ENCODE measurements at regions not wholly inside any gene's neighbourhood (a gene's known extent, or its start where the extent isn't known, plus 50 kb on each side); places are given as distances from the start of the nearest gene placed in this dataset.
"Not testable (repeated sequence)": the region's sequence is repeated elsewhere in the genome, so short reads cannot be mapped to it uniquely, and the experiment has no call there.

GRCh38 chr1:83135524-83136157 lies 863.3 kb downstream of the TTLL7 start:
- not testable (repeated sequence) for DNase-seq (ENCODE audit: low read depth in 2 of 2)

DNA sequence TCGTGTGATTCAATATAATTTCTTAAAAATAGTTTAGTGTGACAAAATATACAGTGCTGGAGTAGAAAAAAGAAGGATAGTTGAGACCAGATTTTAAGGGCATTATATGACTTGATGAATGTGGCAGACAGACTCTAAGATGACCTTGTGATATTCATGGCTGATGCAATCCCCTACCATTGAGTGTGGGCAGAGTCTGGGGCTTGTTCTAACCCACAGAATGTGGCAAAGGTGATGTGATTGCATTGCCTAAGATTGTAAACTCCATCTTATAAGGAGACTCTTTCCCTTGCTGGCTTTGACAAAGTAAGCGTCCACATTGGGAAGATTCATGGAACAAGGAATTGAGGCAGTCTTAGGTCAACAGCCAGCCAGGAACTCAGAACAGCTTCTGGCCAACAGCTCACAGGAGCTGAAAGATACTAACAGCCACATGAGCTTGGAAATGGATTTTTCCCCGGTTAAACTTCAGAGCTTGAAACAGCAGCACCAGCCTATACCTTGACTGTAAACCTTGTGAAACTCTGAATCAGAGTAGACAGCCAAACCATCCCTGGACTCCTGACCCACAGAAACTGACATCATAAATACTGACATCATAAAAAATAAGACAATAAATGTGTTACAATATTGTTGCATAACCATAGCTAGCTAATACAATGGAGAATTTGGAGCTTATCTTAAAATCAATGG lies 864.5 kb downstream of the TTLL7 start:
- DNase-seq (ENCODE audit: low read depth in 2 of 2), result not testable (repeated sequence)

DNA sequence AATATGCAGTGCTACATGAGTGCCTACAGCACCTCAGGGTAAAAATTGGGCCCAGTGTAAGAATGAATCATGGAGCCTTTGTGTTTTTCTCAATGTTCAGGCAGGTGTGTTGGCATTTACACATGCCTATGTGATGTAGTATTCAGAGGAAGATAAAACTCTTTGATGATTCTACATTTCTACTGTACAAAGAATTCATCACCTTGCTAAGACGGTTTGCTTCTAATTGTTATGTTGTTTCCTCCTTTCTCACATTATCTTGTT lies 867.3 kb downstream of the TTLL7 start:
- no peak for DNase-seq (ENCODE audit: low read depth in 2 of 2)

GRCh38 chr1:83130886-83131691 lies 867.8 kb downstream of the TTLL7 start:
- no peak for DNase-seq (ENCODE audit: low read depth in 2 of 2)

- no peak for DNase-seq (ENCODE audit: low read depth in 2 of 2)
Observed at GRCh38 chr1:83129107-83129506, 869.8 kb downstream of the TTLL7 start.

- no peak for DNase-seq (ENCODE audit: low read depth in 2 of 2)
Observed at GRCh38 chr1:83125456-83125855, 873.5 kb downstream of the TTLL7 start.

GRCh38 chr1:83123019-83123418 lies 875.9 kb downstream of the TTLL7 start:
- DNase-seq (ENCODE audit: low read depth in 2 of 2), result no peak

DNA sequence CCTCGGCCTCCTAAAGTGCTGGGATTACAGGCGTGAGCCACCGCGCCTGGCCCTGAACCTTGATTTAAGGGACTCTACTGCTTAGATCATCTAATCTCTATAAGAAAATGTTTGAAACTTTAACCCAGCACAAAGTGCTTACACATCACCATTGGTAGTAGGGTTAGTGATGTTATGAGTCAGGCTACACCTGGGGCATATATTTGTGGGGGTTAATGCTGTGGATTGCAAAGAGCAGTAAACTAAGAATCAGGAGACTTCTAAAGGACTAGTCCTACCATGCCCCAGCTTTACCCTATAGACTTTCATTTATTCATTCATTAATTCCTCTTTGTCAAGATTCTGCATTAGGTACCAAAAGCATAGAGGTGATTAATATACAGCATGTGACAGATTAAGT lies 880.5 kb downstream of the TTLL7 start:
- DNase-seq (ENCODE audit: low read depth in 2 of 2), result no peak

DNA sequence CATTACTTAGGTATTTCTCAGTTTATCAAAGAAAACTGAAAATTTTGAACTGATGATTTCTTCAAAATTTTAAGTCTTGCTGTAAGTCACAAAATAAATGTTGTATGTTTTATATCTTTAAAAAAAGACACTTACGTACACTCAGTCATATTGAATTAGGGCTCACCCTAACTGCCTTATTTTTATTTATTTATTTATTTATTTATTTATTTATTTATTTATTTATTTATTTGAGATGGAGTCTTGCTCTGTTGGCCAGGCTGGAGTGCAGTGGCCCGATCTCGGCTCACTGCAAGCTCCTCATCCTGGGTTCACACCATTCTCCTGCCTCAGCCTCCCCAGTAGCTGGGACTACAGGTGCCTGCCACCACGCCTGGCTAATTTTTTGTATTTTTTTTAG lies 881.9 kb downstream of the TTLL7 start:
- not testable (repeated sequence) for DNase-seq (ENCODE audit: low read depth in 2 of 2)

DNA sequence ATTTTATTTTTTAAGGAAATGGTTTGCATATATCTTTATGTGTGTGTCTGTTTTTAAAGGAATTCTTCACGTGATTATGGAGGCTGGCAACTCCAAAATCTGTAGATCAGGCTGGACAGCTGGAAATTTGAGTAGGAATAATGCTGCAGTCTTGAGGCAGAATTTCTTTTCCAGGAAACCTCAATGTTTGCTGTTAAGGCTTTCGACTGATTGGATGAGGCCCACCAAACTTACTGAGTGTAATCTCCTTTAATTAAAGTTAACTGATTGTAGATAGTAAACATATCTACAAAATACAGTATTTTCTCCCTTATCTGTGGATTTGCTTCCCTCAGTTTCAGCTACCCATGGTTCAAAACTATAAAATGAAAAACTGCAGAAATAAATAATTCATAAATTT lies 883.1 kb downstream of the TTLL7 start:
- DNase-seq (ENCODE audit: low read depth in 2 of 2), result no peak

- DNase-seq (ENCODE audit: low read depth in 2 of 2), result no peak
Observed at GRCh38 chr1:83114136-83114834, 884.6 kb downstream of the TTLL7 start.

GRCh38 chr1:83113652-83114051 lies 885.3 kb downstream of the TTLL7 start:
- no peak for DNase-seq (ENCODE audit: low read depth in 2 of 2)

DNA sequence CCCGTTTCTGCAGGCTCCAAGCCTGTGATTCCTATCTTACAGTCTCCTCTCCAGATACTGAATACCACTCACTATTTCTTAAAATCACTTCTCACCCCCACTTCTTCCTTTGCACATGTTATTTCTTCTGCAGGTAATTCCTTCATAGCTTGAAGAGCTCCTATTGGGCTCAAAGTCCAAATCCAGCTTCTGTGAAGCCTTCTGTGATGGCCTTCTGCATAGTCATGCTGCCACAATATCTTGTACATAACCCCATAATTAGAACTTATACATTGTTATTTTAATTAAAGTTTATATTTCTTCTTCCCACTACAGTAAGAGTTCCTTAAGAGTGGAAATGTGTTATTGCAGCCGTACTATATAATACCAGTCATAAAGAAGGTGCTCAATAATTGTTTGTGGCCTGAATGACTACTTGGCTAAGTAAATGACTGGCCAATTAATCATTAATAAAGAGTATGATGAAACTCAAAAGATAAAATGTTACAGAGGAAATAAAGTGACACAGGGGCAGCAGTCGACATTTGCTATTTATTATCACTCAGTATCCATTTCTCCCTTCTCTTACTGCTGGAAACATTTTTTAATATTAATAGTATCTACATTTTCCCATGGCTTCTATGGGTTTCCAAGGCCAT lies 886.6 kb downstream of the TTLL7 start:
- no peak for DNase-seq (ENCODE audit: low read depth in 2 of 2)

- no peak for DNase-seq (ENCODE audit: low read depth in 2 of 2)
Observed at GRCh38 chr1:83110156-83110555, 888.8 kb downstream of the TTLL7 start.

GRCh38 chr1:83109692-83110091 lies 889.2 kb downstream of the TTLL7 start:
- DNase-seq (ENCODE audit: low read depth in 2 of 2), result no peak

DNA sequence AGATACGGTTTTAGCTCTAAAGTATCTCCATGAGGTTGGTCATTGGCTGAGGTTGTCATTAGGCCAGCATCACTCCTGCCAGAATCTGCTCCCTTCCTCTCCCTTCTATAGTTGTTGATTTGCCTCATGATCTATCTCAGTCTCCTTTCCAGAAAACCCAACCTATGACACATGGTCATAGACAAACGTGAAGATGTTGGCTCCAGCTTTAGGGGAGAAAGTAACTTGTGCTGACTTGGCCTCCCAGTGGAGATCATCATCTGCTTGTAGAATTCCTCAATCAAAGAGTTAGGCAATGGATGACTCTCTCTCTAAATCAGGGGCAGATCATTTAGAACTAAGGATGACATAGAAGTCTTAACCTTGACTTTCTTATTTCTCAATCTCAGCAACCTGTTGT lies 894.4 kb downstream of the TTLL7 start:
- DNase-seq (ENCODE audit: low read depth in 2 of 2), result no peak

DNA sequence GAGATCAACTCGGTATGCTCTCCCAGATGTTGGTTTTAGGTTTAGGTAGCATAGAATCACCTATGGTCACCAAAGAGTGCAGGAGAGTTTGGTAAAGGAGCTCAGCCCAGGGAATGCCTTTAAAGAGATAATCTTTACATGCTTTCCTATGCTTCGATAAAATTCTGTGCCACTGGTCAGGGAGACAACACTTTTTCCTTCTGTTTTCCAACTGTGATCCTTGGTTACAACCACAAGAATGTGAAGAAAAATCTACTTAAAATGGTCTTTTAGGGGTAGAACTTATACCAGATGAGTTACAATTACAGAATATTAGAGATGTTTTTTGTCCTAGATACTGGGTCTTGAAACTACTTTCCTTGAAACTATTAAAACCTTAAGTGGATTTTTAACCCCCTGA lies 895.6 kb downstream of the TTLL7 start:
- DNase-seq (ENCODE audit: low read depth in 2 of 2), result no peak

DNA sequence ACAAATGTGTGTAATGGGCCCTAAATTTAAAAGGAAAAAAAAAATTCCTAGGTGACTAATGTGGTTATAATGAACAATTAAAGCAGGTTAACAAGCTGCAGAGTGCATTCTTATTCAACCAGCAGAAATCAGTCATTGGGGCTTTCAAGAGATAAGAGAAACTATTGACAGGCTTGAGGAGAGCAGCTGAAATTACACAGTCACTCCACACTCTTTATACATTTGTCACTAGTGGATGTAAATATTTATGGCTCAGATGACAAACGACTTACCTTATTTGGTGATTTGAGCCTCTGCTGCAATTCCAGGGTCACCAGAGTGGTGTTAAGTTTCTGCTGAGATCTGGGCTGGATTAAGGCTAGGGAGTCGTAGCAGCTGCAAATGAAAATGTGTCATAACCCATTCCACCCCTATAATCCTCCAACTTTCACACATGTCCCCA lies 896.3 kb downstream of the TTLL7 start:
- no peak for DNase-seq (ENCODE audit: low read depth in 2 of 2)

DNA sequence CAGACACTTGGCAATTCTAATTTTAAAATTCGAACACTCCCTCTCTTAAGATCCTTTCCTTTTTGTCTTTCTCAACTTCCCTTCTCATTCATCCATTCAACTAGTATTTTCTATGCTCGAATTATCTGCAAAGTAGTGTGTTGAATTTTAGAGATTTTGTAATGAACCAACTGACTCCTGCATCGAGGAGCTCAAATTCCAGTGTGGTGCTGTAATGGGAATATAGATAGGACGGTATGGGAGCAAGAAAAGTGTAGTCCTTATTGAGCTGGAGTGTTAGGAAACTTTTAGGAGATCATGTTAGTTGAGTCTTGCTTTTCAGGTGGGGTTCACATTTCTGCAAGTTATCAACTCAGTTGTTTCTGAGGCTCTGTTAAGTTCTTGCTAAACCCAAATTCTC lies 897.5 kb downstream of the TTLL7 start:
- DNase-seq (ENCODE audit: low read depth in 2 of 2), result no peak

DNA sequence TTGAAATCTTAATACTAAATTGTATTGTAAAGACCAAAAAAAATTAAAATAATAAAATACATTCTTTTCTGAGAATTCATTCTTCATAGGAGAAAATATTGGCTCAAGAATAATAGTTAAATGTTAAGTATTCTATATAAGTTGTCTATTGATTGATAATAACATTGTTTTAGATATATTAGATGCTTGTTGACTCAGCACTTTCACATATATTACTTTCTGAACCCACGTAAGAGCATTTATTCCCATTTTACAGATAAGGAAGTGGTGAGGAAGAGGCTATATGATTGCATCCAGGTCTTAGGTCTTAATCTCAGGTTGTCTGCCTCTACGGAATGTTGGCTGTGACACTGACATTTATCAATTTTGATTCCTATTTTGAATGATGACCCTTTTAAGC lies 898.8 kb downstream of the TTLL7 start:
- no peak for DNase-seq (ENCODE audit: low read depth in 2 of 2)

DNA sequence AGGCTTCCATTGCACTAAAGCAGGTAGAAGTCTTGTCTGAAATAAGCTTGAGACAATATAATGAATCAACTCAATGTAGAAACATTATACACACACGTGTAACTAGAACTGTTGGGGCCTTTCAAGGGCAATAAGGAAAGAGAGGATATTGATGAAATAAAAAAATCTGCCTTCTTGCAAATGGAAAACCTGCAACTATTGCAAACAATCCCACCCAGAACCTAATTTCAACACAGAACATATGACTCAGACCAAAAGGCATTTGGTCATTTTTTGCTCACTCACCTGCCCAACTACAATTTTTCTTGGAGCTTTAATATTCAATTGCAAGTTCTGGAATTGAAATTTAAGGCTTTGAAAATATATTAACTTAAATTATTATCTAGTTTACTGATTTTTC lies 900.1 kb downstream of the TTLL7 start:
- DNase-seq (ENCODE audit: low read depth in 2 of 2), result no peak

- DNase-seq (ENCODE audit: low read depth in 2 of 2), result no peak
Observed at GRCh38 chr1:83098131-83098530, 900.8 kb downstream of the TTLL7 start.

All from lung microvascular endothelial cell (primary cell).